Vagina (tissue), 2 donors: ENCODE measurements at regions not wholly inside any gene's neighbourhood (a gene's known extent, or its start where the extent isn't known, plus 50 kb on each side); places are given as distances from the start of the nearest gene placed in this dataset.
A peak's percentile ranks its signal among the peaks of the same experiment; 100 is the strongest.

Experiments
- DNase-seq, 2 donors: peaks; one replicate each; pipeline ENCODE4 v3.0.0-alpha.2; 2017; ENCODE audit errors: extremely low spot score in 2 of 2
- H3K27ac ChIP-seq: fragments of 200-600 bp; sonication (generic); one replicate; pipeline ENCODE4 v1.5.1; 2019
- H3K27me3 ChIP-seq: fragments of 200-600 bp; sonication (generic); one replicate; pipeline ENCODE4 v1.5.1; 2019
- H3K36me3 ChIP-seq, 2 donors: fragments of 200-600 bp; sonication (generic); one replicate each; pipeline ENCODE4 v1.5.1; 2017 to 2019
- H3K4me1 ChIP-seq: fragments of 200-600 bp; sonication (generic); one replicate; pipeline ENCODE4 v1.5.1; 2019
- H3K4me3 ChIP-seq, 2 donors: fragments of 200-600 bp; sonication (generic); 1 replicate in 1 of 2; 2 replicates in 1 of 2; pipeline ENCODE4 v1.5.1; 2016 to 2019
- H3K9me3 ChIP-seq: fragments of 200-600 bp; sonication (generic); one replicate; pipeline ENCODE4 v1.5.1; 2019
- POLR2A ChIP-seq, 2 donors: fragments of 450-650 bp; IDR thresholded peaks; one replicate each; pipeline ENCODE4 v1.6.1; 2017; ENCODE audit warnings: antibody characterized with exemption in 2 of 2, mild to moderate bottlenecking in 2 of 2, moderate library complexity in 2 of 2
- POLR2AphosphoS5 ChIP-seq, 2 donors: sonication (generic); formaldehyde crosslinking; IDR thresholded peaks; one replicate each; pipeline ENCODE4 v1.9.0; 2017; ENCODE audit warnings: antibody characterized with exemption in 2 of 2, mild to moderate bottlenecking in 2 of 2, low read depth in 1 of 2; ENCODE audit not compliant: insufficient read depth in 1 of 2
- intact Hi-C: fragments of 100-400 bp; cut with DNase I; formaldehyde crosslinking; loops from one replicate; pipeline ENCODE4 v1.15.1; 2023
- TF ChIP-seq, protein P1 (sequence below), 3 experiments: fragments of 450-650 bp in 2 of 3; fragments of 200-600 bp in 1 of 3; sonication (generic) in 1 of 3; IDR thresholded peaks; one replicate each; pipeline ENCODE4 v1.5.1; 2017 to 2019; ENCODE audit warnings: antibody characterized with exemption in 3 of 3, mild to moderate bottlenecking in 2 of 3, moderate library complexity in 2 of 3

DNA sequence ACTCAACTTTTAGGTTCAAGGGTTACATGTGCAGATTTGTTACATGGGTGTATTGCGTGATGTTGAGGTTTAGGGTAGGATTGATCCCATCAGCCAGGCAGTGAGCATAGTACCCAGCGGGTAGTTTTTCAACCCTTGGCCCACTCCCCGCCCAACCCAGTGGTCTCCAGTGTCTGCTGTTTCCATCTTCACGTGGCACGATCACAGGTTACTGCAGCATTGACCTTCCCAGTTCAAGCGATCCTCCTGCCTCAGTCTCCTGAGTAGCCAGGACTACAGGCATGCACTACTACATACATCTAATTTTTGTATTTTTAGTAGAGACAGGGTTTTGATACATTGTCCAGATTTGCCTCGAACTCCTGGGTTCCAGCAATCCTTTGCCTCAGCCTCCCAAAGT, 905.7 kb upstream of the ZNF722 start:
- H3K4me3 ChIP-seq: no peak overlapping the region
- peaks cover 6% of the 10 kb centered on the region for H3K9me3 ChIP-seq
- intact Hi-C loops: no loop called here

DNA sequence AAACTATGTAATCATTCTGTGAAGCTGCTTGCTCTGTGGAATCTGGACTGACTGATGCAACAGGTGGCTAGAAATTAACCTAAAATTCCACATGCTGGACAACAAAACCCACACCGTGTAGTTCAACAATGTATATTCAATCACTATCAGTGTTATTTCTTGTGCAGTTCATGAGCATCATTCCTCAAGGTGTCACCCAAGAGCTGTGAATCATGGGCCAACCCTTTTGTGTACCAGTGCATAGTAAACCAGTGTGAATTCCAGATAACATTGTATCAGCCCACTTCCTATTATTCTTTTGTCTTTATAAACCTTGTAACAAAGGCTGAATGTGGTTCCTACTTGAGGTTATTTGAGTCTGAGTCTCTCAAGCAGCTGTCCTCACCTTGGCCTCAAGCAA, 905.2 kb upstream of the ZNF722 start:
- Histone ChIP-seq H3K27me3 (no peaks in the 10 kb centered on the region), H3K27ac (no peak overlapping the region), H3K4me1 (no peaks in the 10 kb centered on the region), H3K36me3 (no peaks in the 10 kb centered on the region), H3K4me3 (no peak overlapping the region), H3K9me3 (peaks cover 3% of the 10 kb centered on the region)
- TF ChIP-seq, protein P1, sequence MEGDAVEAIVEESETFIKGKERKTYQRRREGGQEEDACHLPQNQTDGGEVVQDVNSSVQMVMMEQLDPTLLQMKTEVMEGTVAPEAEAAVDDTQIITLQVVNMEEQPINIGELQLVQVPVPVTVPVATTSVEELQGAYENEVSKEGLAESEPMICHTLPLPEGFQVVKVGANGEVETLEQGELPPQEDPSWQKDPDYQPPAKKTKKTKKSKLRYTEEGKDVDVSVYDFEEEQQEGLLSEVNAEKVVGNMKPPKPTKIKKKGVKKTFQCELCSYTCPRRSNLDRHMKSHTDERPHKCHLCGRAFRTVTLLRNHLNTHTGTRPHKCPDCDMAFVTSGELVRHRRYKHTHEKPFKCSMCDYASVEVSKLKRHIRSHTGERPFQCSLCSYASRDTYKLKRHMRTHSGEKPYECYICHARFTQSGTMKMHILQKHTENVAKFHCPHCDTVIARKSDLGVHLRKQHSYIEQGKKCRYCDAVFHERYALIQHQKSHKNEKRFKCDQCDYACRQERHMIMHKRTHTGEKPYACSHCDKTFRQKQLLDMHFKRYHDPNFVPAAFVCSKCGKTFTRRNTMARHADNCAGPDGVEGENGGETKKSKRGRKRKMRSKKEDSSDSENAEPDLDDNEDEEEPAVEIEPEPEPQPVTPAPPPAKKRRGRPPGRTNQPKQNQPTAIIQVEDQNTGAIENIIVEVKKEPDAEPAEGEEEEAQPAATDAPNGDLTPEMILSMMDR (IDR thresholded peaks at IDR 0.05): no peak
- TF ChIP-seq POLR2A (IDR thresholded peaks at IDR 0.05) (no peak), POLR2AphosphoS5 (IDR thresholded peaks at IDR 0.05; ENCODE audit: insufficient read depth in 1 of 2, low read depth in 1 of 2) (no peak)
- intact Hi-C loops: no loop called here
- DNase-seq: peak in 1 of 2 donors; percentile 37

More for the DNA sequence above, 905.7 kb upstream of the ZNF722 start:
- DNase-seq: peak in 1 of 2 donors; percentile 40
- Histone ChIP-seq H3K27me3 (no peaks in the 10 kb centered on the region), H3K27ac (no peak overlapping the region), H3K4me1 (no peaks in the 10 kb centered on the region), H3K36me3 (no peaks in the 10 kb centered on the region)
- TF ChIP-seq POLR2A (IDR thresholded peaks at IDR 0.05) (no peak), POLR2AphosphoS5 (IDR thresholded peaks at IDR 0.05; ENCODE audit: insufficient read depth in 1 of 2, low read depth in 1 of 2) (no peak)
- TF ChIP-seq, protein P1 (IDR thresholded peaks at IDR 0.05): no peak

DNA sequence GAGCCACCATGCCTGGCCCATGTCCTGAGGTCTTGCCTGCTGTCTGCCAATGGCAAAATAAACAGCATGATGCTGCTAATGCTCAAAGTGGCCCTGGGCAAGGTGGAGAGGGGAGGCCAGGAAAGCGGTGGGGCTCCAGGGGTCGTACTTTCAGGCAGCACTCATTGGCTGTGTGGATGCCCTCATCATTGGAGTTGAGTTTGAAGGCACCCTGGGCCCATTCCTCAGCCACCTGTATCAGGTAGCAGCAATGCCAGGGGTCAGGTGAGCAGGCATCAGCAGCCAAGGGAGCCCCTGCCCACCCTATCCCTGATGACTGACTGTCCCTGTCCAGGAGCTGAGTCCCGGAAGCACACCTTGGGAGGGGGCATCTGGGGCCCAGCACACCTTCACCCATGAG, 902.5 kb upstream of the ZNF722 start:
- Histone ChIP-seq H3K27me3 (no peaks in the 10 kb centered on the region), H3K36me3 (no peaks in the 10 kb centered on the region), H3K4me3 (no peak overlapping the region), H3K4me1 (no peaks in the 10 kb centered on the region), H3K27ac (no peak overlapping the region), H3K9me3 (no peaks in the 10 kb centered on the region)
- intact Hi-C loops: no loop called here
- peak in 1 of 2 donors; percentile 54 for DNase-seq
- no peak for TF ChIP-seq POLR2A (IDR thresholded peaks at IDR 0.05)
- TF ChIP-seq POLR2AphosphoS5 (IDR thresholded peaks at IDR 0.05; ENCODE audit: insufficient read depth in 1 of 2, low read depth in 1 of 2): no peak
- TF ChIP-seq, protein P1 (IDR thresholded peaks at IDR 0.05): no peak

DNA sequence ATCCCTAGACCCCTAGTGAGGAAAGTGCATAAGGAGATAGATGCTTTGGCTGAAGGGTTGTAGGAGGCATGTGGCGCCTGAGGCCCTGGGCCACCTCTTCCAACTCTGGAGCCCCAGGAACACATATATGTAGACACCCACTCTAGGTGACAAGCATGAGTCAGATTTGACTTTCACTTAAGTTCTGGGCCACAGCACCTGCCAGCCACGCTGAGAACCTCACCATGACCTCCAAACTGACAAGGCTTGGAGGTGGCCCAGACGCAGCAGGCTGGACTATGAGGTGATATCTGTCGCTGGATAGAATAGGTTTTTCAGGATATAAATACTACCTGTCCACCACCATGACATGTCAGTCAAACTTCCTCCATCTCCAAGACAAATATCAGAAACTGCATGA, 894.0 kb upstream of the ZNF722 start:
- H3K4me1 ChIP-seq: no peaks in the 10 kb centered on the region
- peak in 1 of 2 donors; percentile 72 for DNase-seq
- no peaks in the 10 kb centered on the region for H3K9me3 ChIP-seq
- H3K27me3 ChIP-seq: no peaks in the 10 kb centered on the region
- no peaks in the 10 kb centered on the region for H3K36me3 ChIP-seq
- TF ChIP-seq POLR2AphosphoS5 (IDR thresholded peaks at IDR 0.05; ENCODE audit: insufficient read depth in 1 of 2, low read depth in 1 of 2) (no peak), POLR2A (IDR thresholded peaks at IDR 0.05) (no peak)
- TF ChIP-seq, protein P1 (IDR thresholded peaks at IDR 0.05): no peak
- no peak overlapping the region for H3K4me3 ChIP-seq
- intact Hi-C loops: no loop called here
- H3K27ac ChIP-seq: no peak overlapping the region

DNA sequence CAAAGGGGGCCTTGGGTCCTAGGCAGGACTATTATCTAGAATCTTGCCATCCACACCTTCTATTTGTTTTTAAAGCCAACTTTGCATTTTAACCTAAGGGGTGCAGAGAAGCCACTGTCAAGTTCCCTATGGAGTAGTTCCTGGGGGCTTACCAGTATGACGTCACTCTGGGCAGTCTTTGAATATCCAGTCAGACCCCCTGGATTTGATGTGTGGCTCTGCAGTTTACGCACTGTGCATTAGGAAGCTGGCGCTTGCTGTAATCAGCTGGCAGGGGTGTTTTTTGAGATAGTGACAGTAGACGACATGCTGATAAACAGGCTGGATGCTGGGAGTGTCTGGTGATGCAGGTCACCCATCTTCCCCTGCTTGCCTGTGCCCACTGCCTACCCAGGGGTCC, 892.7 kb upstream of the ZNF722 start:
- no peaks in the 10 kb centered on the region for H3K4me1 ChIP-seq
- H3K9me3 ChIP-seq: no peaks in the 10 kb centered on the region

More for the DNA sequence above, 892.7 kb upstream of the ZNF722 start:
- Histone ChIP-seq H3K27ac (no peak overlapping the region), H3K4me3 (no peak overlapping the region), H3K27me3 (no peaks in the 10 kb centered on the region), H3K36me3 (no peaks in the 10 kb centered on the region)
- intact Hi-C loops: no loop called here
- no peak for DNase-seq
- TF ChIP-seq, protein P1 (IDR thresholded peaks at IDR 0.05): no peak
- TF ChIP-seq POLR2AphosphoS5 (IDR thresholded peaks at IDR 0.05; ENCODE audit: insufficient read depth in 1 of 2, low read depth in 1 of 2) (no peak), POLR2A (IDR thresholded peaks at IDR 0.05) (no peak)
